ENCODE measurements at regions not wholly inside any gene's neighbourhood (a gene's known extent, or its start where the extent isn't known, plus 50 kb on each side); places are given as distances from the start of the nearest gene placed in this dataset.
"Not testable (repeated sequence)": the region's sequence is repeated elsewhere in the genome, so short reads cannot be mapped to it uniquely, and the experiment has no call there.

- no peak for DNase-seq (ENCODE audit: low read depth)
These were observed 112.1 kb upstream of the LDB2 start for GRCh38 chr4:17010426-17011087.

GRCh38 chr4:17009871-17010367 lies 111.5 kb upstream of the LDB2 start:
- no peak for DNase-seq (ENCODE audit: low read depth)

- no peak for DNase-seq (ENCODE audit: low read depth)
These were observed 110.4 kb upstream of the LDB2 start for GRCh38 chr4:17008834-17009345.

GRCh38 chr4:17003606-17004392 lies 105.4 kb upstream of the LDB2 start:
- DNase-seq (ENCODE audit: low read depth) = not testable (repeated sequence)

- no peak for DNase-seq (ENCODE audit: low read depth)
These were observed 97.0 kb upstream of the LDB2 start for GRCh38 chr4:16995451-16995850.

GRCh38 chr4:16993956-16994840 lies 95.8 kb upstream of the LDB2 start:
- DNase-seq (ENCODE audit: low read depth) = no peak

GRCh38 chr4:16992566-16993225 lies 94.3 kb upstream of the LDB2 start:
- no peak for DNase-seq (ENCODE audit: low read depth)

GRCh38 chr4:16991450-16991849 lies 93.0 kb upstream of the LDB2 start:
- no peak for DNase-seq (ENCODE audit: low read depth)

- DNase-seq (ENCODE audit: low read depth) = no peak
These were observed 90.9 kb upstream of the LDB2 start for GRCh38 chr4:16989371-16989770.

GRCh38 chr4:16988814-16989213 lies 90.4 kb upstream of the LDB2 start:
- DNase-seq (ENCODE audit: low read depth) = no peak

- DNase-seq (ENCODE audit: low read depth) = no peak
These were observed 78.6 kb upstream of the LDB2 start for GRCh38 chr4:16977081-16977480.

GRCh38 chr4:16969696-16970135 lies 71.3 kb upstream of the LDB2 start:
- DNase-seq (ENCODE audit: low read depth) = peak; percentile 93

GRCh38 chr4:16967722-16968121 lies 69.3 kb upstream of the LDB2 start:
- peak; percentile 56 for DNase-seq (ENCODE audit: low read depth)

GRCh38 chr4:16959305-16959704 lies 60.9 kb upstream of the LDB2 start:
- no peak for DNase-seq (ENCODE audit: low read depth)

GRCh38 chr4:16952896-16953630 lies 54.6 kb upstream of the LDB2 start:
- no peak for DNase-seq (ENCODE audit: low read depth)

- no peak for DNase-seq (ENCODE audit: low read depth)
These were observed 54.0 kb upstream of the LDB2 start for GRCh38 chr4:16952462-16952871.
